GM13977 (cell line): ENCODE measurements at regions not wholly inside any gene's neighbourhood (a gene's known extent, or its start where the extent isn't known, plus 50 kb on each side); places are given as distances from the start of the nearest gene placed in this dataset.
A peak's percentile ranks its signal among the peaks of the same experiment; 100 is the strongest.

Source experiments
- DNase-seq: peaks from one replicate; pipeline ENCODE4 v3.0.0; 2012; ENCODE audit warnings: low spot score
- in situ Hi-C: fragments of 300-500 bp; cut with MboI; formaldehyde crosslinking; loops from one replicate; pipeline ENCODE4 v1.12.0; 2022; ENCODE audit warnings: low sequenced_read_pairs, low pct_unique_long_range_greater_than_20kb, mixed read lengths, inconsistent platforms; ENCODE audit not compliant: unreplicated experiment
- TF ChIP-seq, protein P1 (sequence below): IDR thresholded peaks from 2 replicates; pipeline ENCODE4 v1.5.1; 2012; ENCODE audit warnings: mild to moderate bottlenecking, control low read depth; ENCODE audit not compliant: insufficient read depth; ENCODE audit errors: extremely low read depth, missing control alignments

DNA sequence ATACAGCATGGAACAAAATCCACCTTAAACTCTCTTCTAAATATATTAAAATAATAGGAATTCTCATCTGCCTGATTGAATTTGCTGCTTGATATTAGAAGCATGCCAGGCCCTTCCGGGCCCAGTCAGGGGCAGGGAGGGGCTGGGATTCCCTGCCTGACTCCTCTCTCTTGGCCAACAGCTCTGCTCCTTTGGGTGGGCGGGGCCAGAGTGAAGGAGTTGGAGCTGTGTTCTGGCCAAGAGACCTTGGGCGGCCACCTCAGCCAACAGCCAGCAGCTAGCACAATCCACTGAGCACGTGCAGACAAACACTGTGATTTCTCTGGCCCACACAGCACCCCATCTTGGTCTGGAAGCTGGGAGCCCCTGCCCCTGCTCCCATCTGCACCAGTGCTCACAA is 140.3 kb downstream of the PJA1 start:
- in situ Hi-C loops, result no loop called here

DNA sequence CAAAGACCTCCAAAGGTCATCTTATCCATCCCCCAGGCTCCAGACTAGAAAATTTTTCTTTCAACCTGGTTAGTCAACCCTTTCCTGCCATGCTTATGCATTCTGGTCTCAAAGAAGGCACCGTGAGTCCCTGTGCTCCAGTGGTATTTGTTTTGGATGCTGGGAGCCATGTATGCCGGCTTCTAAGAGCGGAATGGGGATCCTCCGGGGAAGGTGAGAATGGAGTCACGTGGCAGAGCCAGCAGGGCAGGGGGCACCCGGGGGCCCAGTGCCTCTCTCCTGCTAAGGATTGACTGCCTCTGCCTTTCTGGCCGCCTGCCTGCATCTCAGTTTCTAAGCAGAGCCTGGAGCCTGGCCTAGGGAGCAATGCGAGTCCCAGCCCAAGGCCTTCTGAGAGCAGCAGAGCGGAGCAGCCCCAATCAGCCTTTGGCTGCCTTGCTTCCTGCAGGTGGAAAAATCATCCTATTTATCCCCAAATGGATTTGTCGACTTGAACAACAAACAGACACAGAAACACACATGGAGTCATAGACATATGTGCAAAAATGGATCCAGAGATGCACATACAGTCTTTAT is 141.0 kb downstream of the PJA1 start:
- TF ChIP-seq, protein P1, sequence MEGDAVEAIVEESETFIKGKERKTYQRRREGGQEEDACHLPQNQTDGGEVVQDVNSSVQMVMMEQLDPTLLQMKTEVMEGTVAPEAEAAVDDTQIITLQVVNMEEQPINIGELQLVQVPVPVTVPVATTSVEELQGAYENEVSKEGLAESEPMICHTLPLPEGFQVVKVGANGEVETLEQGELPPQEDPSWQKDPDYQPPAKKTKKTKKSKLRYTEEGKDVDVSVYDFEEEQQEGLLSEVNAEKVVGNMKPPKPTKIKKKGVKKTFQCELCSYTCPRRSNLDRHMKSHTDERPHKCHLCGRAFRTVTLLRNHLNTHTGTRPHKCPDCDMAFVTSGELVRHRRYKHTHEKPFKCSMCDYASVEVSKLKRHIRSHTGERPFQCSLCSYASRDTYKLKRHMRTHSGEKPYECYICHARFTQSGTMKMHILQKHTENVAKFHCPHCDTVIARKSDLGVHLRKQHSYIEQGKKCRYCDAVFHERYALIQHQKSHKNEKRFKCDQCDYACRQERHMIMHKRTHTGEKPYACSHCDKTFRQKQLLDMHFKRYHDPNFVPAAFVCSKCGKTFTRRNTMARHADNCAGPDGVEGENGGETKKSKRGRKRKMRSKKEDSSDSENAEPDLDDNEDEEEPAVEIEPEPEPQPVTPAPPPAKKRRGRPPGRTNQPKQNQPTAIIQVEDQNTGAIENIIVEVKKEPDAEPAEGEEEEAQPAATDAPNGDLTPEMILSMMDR, result no peak
- DNase-seq, result no peak
- in situ Hi-C loops, result no loop called here

More for the DNA sequence above, 140.3 kb downstream of the PJA1 start:
- DNase-seq, result no peak
- TF ChIP-seq, protein P1, result no peak

DNA sequence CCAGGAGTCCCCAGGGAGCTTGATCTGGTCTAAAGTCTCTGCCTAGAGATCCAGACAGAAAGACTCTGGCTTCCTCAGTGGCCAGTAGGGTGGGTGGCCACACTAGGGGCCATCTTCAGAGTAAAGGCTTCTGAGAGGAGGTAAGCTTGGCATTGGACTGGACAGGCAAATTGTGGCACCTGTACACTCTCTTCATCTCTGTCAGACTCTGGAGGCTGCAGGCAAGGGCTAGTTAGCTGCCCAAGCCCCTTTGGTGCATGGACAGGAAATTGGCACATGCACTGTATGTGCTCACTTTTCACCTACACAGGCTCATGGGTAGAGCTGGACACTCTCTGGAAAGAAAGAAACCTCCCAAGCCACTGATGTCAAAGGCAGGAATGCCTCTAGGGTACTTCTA is 142.8 kb downstream of the PJA1 start:
- in situ Hi-C loops, result no loop called here
- TF ChIP-seq, protein P1, result no peak
- no peak for DNase-seq

DNA sequence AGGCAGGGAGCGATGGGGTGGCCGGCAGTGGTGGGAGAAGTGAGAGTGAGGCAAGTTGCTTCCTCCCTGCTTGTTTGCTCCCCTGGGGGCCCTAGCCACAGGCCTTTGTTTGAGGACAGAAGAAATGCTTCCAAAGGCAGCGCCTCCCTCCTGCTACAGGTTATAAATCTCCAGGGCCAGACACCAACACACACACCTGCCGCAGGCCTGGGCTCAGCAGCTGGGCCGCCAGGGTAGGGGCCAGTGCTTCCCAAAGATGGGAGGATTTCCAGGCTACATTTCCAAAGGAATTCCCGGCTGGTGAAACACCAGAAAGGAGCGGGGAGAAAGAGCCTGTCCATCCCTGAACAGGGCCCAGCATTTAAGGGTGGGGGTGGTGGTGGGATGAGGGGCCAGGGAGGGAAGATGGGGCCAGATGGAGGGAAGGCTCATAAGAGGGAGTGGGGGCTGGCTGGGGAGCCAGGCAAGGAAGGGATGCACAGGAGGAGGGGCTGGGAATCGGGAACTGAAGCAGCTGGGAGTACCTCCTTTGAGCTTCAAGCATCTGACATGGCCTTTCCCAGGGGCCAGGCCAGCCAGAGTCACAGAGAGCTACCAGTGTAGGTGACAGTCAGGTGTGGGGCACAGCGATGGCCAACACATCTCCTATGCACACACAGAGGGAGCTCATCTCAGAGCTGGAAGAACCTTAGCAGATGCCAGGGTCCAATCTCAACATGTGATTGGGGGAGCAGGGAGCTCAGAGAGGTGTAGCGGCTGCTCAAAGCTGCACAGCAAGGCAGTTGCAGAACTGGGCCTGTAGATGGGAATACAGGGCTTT is 143.9 kb downstream of the PJA1 start:
- DNase-seq, result no peak
- in situ Hi-C loops, result no loop called here
- TF ChIP-seq, protein P1, result no peak

DNA sequence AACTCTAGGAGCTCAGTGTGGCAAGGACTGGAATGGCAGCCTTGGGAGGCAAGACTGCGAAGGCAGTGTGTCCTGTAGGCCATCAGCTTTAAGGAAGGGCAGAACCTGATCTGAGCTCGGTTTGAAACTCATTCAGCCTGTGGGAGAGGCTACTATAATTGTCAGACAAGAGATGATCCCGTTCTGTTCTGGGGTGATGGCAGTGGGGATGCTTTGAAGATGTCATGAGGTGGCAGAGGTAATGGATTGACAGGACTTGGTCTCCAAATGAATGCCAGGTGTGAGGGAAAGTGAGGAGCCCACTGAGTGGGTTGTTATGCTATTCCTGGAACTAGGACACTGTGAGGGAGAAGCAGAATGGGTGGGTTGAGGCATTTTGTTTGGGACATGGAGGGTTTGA is 144.9 kb downstream of the PJA1 start:
- in situ Hi-C loops, result no loop called here
- TF ChIP-seq, protein P1, result no peak
- peak; percentile 2 for DNase-seq

DNA sequence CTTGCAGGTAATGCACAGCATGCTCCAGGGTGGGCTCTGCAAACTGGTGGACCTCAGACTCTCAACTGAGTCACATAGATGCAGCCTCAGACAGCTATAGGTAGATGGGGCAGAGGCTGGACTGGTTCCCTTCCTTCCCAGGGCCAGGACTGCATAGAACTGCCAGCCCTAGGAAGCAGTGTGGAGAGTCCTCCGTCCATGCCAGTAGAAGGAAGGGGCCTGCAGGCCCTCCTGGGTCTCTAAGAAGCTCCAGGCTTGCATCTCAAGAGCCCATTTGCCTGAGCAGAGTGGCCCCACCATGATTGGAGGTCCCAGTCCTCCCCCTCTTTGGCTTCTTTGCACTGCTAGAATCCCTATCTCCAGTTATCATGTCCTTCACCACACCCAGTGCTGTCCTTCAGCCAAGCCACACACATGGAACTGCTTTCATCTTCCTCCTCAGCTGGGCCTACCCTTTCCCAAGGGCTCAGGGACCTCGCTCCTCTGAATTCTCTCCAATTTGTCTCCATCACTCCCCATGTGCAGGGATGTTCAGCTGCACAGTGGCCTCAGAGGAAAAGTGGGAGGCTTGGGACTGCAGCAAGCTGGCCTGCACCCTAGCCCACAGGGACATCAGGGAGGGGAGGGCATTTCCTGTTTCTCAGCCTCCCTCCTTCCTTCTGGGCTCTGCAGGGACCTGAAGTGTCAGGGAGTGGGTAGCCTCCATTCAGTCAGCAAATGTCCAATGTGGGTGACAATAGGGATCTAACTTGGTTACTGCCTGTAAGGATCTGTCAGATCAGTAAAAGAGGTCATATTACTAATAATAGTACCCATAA is 146.0 kb downstream of the PJA1 start:
- in situ Hi-C loops, result no loop called here
- TF ChIP-seq, protein P1, result no peak

More for the DNA sequence above, 146.0 kb downstream of the PJA1 start:
- peak; percentile 6 for DNase-seq
